Smooth muscle cell (in vitro differentiated cells): ENCODE measurements at regions not wholly inside any gene's neighbourhood (a gene's known extent, or its start where the extent isn't known, plus 50 kb on each side); places are given as distances from the start of the nearest gene placed in this dataset.

ENCODE experiments used
- DNase-seq: peaks from one replicate; lab custom pipeline; 2025; ENCODE audit not compliant: unreplicated experiment; lab: John Stamatoyannopoulos, UW
- H2AFZ ChIP-seq: fragments of 200-600 bp; sonication (generic); 2 replicates; pipeline ENCODE4 v1.6.0; 2016; ENCODE audit warnings: antibody characterized with exemption, low read depth, mild to moderate bottlenecking
- H3F3A ChIP-seq: fragments of 200-600 bp; sonication (generic); 2 replicates; pipeline ENCODE4 v1.6.0; 2017; ENCODE audit warnings: antibody characterized with exemption, low read depth
- H3K27ac ChIP-seq: fragments of 200-600 bp; sonication (generic); 2 replicates; pipeline ENCODE4 v1.5.1; 2016; ENCODE audit warnings: low read depth, mild to moderate bottlenecking
- H3K27me3 ChIP-seq: fragments of 200-600 bp; sonication (generic); 2 replicates; pipeline ENCODE4 v1.6.1; 2016; ENCODE audit warnings: low read depth, mild to moderate bottlenecking
- H3K36me3 ChIP-seq: fragments of 200-600 bp; sonication (generic); 2 replicates; pipeline ENCODE4 v1.5.1; 2016; ENCODE audit warnings: low read depth
- H3K4me1 ChIP-seq: fragments of 200-600 bp; sonication (generic); 2 replicates; pipeline ENCODE4 v1.5.1; 2016; ENCODE audit warnings: low read depth
- H3K4me2 ChIP-seq: fragments of 200-600 bp; sonication (generic); 2 replicates; pipeline ENCODE4 v1.6.0; 2016; ENCODE audit warnings: mild to moderate bottlenecking
- H3K4me3 ChIP-seq: fragments of 200-600 bp; sonication (generic); 2 replicates; pipeline ENCODE4 v1.5.1; 2016; ENCODE audit warnings: mild to moderate bottlenecking
- H3K79me2 ChIP-seq: fragments of 200-600 bp; sonication (generic); 2 replicates; pipeline ENCODE4 v1.6.0; 2016; ENCODE audit warnings: low read depth, mild to moderate bottlenecking
- H3K9ac ChIP-seq: fragments of 200-600 bp; sonication (generic); 2 replicates; pipeline ENCODE4 v1.6.0; 2016; ENCODE audit warnings: low read depth
- H3K9me3 ChIP-seq: fragments of 200-600 bp; sonication (generic); replicated peaks from 2 replicates; pipeline ENCODE4 v1.5.1; 2016; ENCODE audit warnings: low read depth
- H4K20me1 ChIP-seq: fragments of 200-600 bp; sonication (generic); 2 replicates; pipeline ENCODE4 v1.6.0; 2016; ENCODE audit warnings: low read depth
- CTCF ChIP-seq: fragments of 200-600 bp; sonication (generic); IDR thresholded peaks from 2 replicates; pipeline ENCODE4 v1.5.1; 2017; ENCODE audit warnings: borderline replicate concordance, mild to moderate bottlenecking, antibody characterized with exemption; ENCODE audit not compliant: insufficient read depth, poor library complexity, severe bottlenecking
- WGBS: methylation state at CpG from one replicate; pipeline ENCODE4 v1.1.7; 2016; ENCODE audit warnings: low lambda C conversion rate; 5-methylcytosine and 5-hydroxymethylcytosine counted together

- H3K79me2 ChIP-seq: no peaks in the 10 kb centered on the region
- DNase-seq: no peak
- TF ChIP-seq CTCF: no peak
- no peak overlapping the region for H3K27ac ChIP-seq
- H3K9ac ChIP-seq: no peak overlapping the region
- H3K4me2 ChIP-seq: no peak overlapping the region
- no peaks in the 10 kb centered on the region for H3K27me3 ChIP-seq
- H3K4me1 ChIP-seq: no peaks in the 10 kb centered on the region
- 95% methylated on average over 3 of the region's 3 CpGs for WGBS
- no peak overlapping the region for H3K4me3 ChIP-seq
- no peak overlapping the region for H2AFZ ChIP-seq
- no peaks in the 10 kb centered on the region for H3K9me3 ChIP-seq
- no peaks in the 10 kb centered on the region for H3F3A ChIP-seq
- no peaks in the 10 kb centered on the region for H4K20me1 ChIP-seq
- H3K36me3 ChIP-seq: no peaks in the 10 kb centered on the region
Observed at GRCh38 chr6:141490982-141491381, 641.7 kb upstream of the GJE1 start.

GRCh38 chr6:141488488-141488887 is 644.2 kb upstream of the GJE1 start:
- H3K4me3 ChIP-seq: no peak overlapping the region
- DNase-seq: no peak
- H3F3A ChIP-seq: no peaks in the 10 kb centered on the region
- no peaks in the 10 kb centered on the region for H3K79me2 ChIP-seq
- H3K27me3 ChIP-seq: no peaks in the 10 kb centered on the region
- TF ChIP-seq CTCF: no peak
- no peaks in the 10 kb centered on the region for H3K9me3 ChIP-seq
- H3K4me2 ChIP-seq: no peak overlapping the region
- H2AFZ ChIP-seq: peak overlapping the region; percentile 69
- WGBS: 4% methylated on average over 1 of the region's 1 CpG
- no peaks in the 10 kb centered on the region for H4K20me1 ChIP-seq
- no peak overlapping the region for H3K27ac ChIP-seq
- no peaks in the 10 kb centered on the region for H3K4me1 ChIP-seq
- H3K9ac ChIP-seq: no peak overlapping the region
- no peaks in the 10 kb centered on the region for H3K36me3 ChIP-seq

- no peak overlapping the region for H3K27ac ChIP-seq
- no peaks in the 10 kb centered on the region for H3K79me2 ChIP-seq
- no peak overlapping the region for H2AFZ ChIP-seq
- H3F3A ChIP-seq: no peaks in the 10 kb centered on the region
- H3K4me3 ChIP-seq: no peak overlapping the region
- DNase-seq: no peak
- no peaks in the 10 kb centered on the region for H3K27me3 ChIP-seq
- no peaks in the 10 kb centered on the region for H3K36me3 ChIP-seq
- no peaks in the 10 kb centered on the region for H3K4me1 ChIP-seq
- H4K20me1 ChIP-seq: no peaks in the 10 kb centered on the region
- H3K4me2 ChIP-seq: no peak overlapping the region
- no peak overlapping the region for H3K9ac ChIP-seq
- WGBS: 74% methylated on average over 3 of the region's 3 CpGs
- no peak for TF ChIP-seq CTCF
- no peaks in the 10 kb centered on the region for H3K9me3 ChIP-seq
Observed at GRCh38 chr6:141486942-141487341, 645.8 kb upstream of the GJE1 start.

GRCh38 chr6:141484711-141485110 is 648.0 kb upstream of the GJE1 start:
- 93% methylated on average over 3 of the region's 3 CpGs for WGBS
- DNase-seq: no peak
- Histone ChIP-seq H3K4me1 (no peaks in the 10 kb centered on the region), H3K27me3 (no peaks in the 10 kb centered on the region), H3K9ac (no peak overlapping the region), H4K20me1 (no peaks in the 10 kb centered on the region), H3K4me3 (no peak overlapping the region), H3K9me3 (no peaks in the 10 kb centered on the region), H3K36me3 (no peaks in the 10 kb centered on the region), H3K4me2 (no peak overlapping the region), H2AFZ (no peak overlapping the region), H3F3A (no peaks in the 10 kb centered on the region), H3K79me2 (no peaks in the 10 kb centered on the region), H3K27ac (no peak overlapping the region)
- TF ChIP-seq CTCF: no peak
